GM12878 (cell line): ENCODE measurements at regions not wholly inside any gene's neighbourhood (a gene's known extent, or its start where the extent isn't known, plus 50 kb on each side); places are given as distances from the start of the nearest gene placed in this dataset.

Source experiments
- ATAC-seq: fragments of 200-7000 bp; cut with Tn5 transposase; 3 replicates; pipeline ENCODE4 v1.9.1; 2020; ENCODE audit warnings: mild to moderate bottlenecking, moderate library complexity
- BruUV-seq: library from RNA; stranded (reverse); fragments of 400-500 nt; replicated peaks from 2 replicates; lab custom pipeline; 2021; lab: Mats Ljungman, UMichigan
- CTCF ChIA-PET: fragments of 300-600 bp; sonication (Branson Sonifier 250); formaldehyde crosslinking; extraction: SDS; loops from one replicate; lab custom pipeline; 2021; ENCODE audit warnings: inconsistent platforms; lab: Yijun Ruan, JAX
- POLR2A ChIA-PET: fragments of 350-600 bp; formaldehyde crosslinking; extraction: SDS; loops from one replicate; lab custom pipeline; 2021; ENCODE audit warnings: inconsistent platforms; lab: Charles Lee
- RAD21 ChIA-PET: fragments of 300-600 bp; sonication (Branson Sonifier 250); formaldehyde crosslinking; loops from one replicate; lab custom pipeline; 2023; ENCODE audit warnings: antibody characterized with exemption; ENCODE audit not compliant: unreplicated experiment; lab: Charles Lee
- SMC1A ChIA-PET: fragments of 300-600 bp; sonication (Branson Sonifier 250); formaldehyde crosslinking; loops from one replicate; lab custom pipeline; 2023; ENCODE audit not compliant: unreplicated experiment, uncharacterized antibody; lab: Charles Lee
- DNase-seq: peaks from one replicate; pipeline ENCODE4 v3.0.0-alpha.2; 2011; ENCODE audit warnings: low read depth, low spot score
- FAIRE-seq: peaks from 3 replicates; lab custom pipeline; 2011; peaks lifted over from hg19 to GRCh38; lab: Jason Lieb, UNC
- H2AFZ ChIP-seq: 2 replicates; pipeline ENCODE4 v1.6.0; 2011; ENCODE audit warnings: low read depth, low read length, control low read depth; ENCODE audit not compliant: control insufficient read depth
- H3K27ac ChIP-seq: 2 replicates; pipeline ENCODE4 v1.5.1; 2011; ENCODE audit warnings: control low read depth; ENCODE audit not compliant: control insufficient read depth, insufficient read depth
- H3K27me3 ChIP-seq, 2 experiments: replicated peaks in 1 of 2; 2 replicates each; pipeline versions ENCODE4 v1.6.0 to v1.6.1; 2011; ENCODE audit warnings: low read length in 1 of 2; ENCODE audit not compliant: control insufficient read depth in 2 of 2, insufficient read depth in 2 of 2
- H3K36me3 ChIP-seq, 2 experiments: 2 replicates each; pipeline ENCODE4 v1.5.1; 2011; ENCODE audit warnings: low read length in 1 of 2; ENCODE audit not compliant: control insufficient read depth in 2 of 2, insufficient read depth in 2 of 2
- H3K4me1 ChIP-seq: 2 replicates; pipeline ENCODE4 v1.6.1; 2011; ENCODE audit warnings: mild to moderate bottlenecking, low read length, moderate library complexity, mixed read lengths; ENCODE audit not compliant: control insufficient read depth, insufficient read depth
- H3K4me2 ChIP-seq: 2 replicates; pipeline ENCODE4 v1.6.0; 2011; ENCODE audit warnings: control low read depth; ENCODE audit not compliant: control insufficient read depth, insufficient read depth
- H3K4me3 ChIP-seq: fragments of 200-600 bp; sonication (generic); 2 replicates; pipeline ENCODE4 v1.5.1; 2016
- H3K79me2 ChIP-seq: 2 replicates; pipeline ENCODE4 v1.6.0; 2011; ENCODE audit warnings: low read length; ENCODE audit not compliant: control insufficient read depth, insufficient read depth
- H3K9ac ChIP-seq: 2 replicates; pipeline ENCODE4 v1.8.0; 2011; ENCODE audit warnings: low read length, control low read depth, mixed read lengths; ENCODE audit not compliant: control insufficient read depth, insufficient read depth
- H3K9me3 ChIP-seq: replicated peaks from 3 replicates; pipeline ENCODE4 v1.5.1; 2011; ENCODE audit warnings: mild to moderate bottlenecking, low read length; ENCODE audit not compliant: control insufficient read depth, insufficient read depth
- H4K20me1 ChIP-seq: 2 replicates; pipeline ENCODE4 v1.6.0; 2011; ENCODE audit not compliant: control insufficient read depth, insufficient read depth
- ATF3 ChIP-seq: IDR thresholded peaks from 2 replicates; pipeline ENCODE4 v1.6.1; 2011; ENCODE audit warnings: low read depth, mild to moderate bottlenecking, low read length, moderate library complexity, borderline replicate concordance; ENCODE audit errors: extremely low read depth
- BMI1 ChIP-seq: fragments of 450-650 bp; IDR thresholded peaks from 2 replicates; pipeline ENCODE4 v1.6.1; 2016; ENCODE audit warnings: mild to moderate bottlenecking, moderate library complexity, borderline replicate concordance
- BRCA1 ChIP-seq: IDR thresholded peaks from 2 replicates; pipeline ENCODE4 v1.6.1; 2011; ENCODE audit warnings: low read depth, low read length, improper control_type of control experiment
- CEBPB ChIP-seq, 2 experiments: fragments of 150-350 bp in 1 of 2; IDR thresholded peaks; 2 replicates each; pipeline ENCODE4 v1.6.1; 2012 to 2014; ENCODE audit warnings: low read depth in 2 of 2, low read length in 2 of 2, borderline replicate concordance in 1 of 2, inconsistent platforms in 1 of 2
- CTCF ChIP-seq, 3 experiments: IDR thresholded peaks in 2 of 3; conservative IDR thresholded peaks in 1 of 3; 2 replicates each; pipeline ENCODE4 v1.5.1; 2011; ENCODE audit warnings: low read depth in 3 of 3, low read length in 3 of 3, mild to moderate bottlenecking in 3 of 3, control low read depth in 2 of 3, moderate library complexity in 2 of 3, inconsistent platforms in 1 of 3, mixed read lengths in 1 of 3; ENCODE audit not compliant: control insufficient read depth in 2 of 3, insufficient read depth in 1 of 3; ENCODE audit errors: extremely low read depth in 1 of 3
- E2F8 ChIP-seq: fragments of 450-650 bp; IDR thresholded peaks from 2 replicates; pipeline ENCODE4 v1.6.1; 2018; ENCODE audit warnings: mild to moderate bottlenecking, low read depth, moderate library complexity; ENCODE audit not compliant: partially characterized antibody
- PAX5 ChIP-seq: IDR thresholded peaks from 2 replicates; pipeline ENCODE4 v1.6.1; 2011; ENCODE audit warnings: low read depth, low read length, borderline replicate concordance
- POLR2AphosphoS2 ChIP-seq: IDR thresholded peaks from 2 replicates; pipeline ENCODE4 v1.6.1; 2011; ENCODE audit warnings: low read depth, mild to moderate bottlenecking, low read length, improper control_type of control experiment, moderate library complexity
- RBBP5 ChIP-seq: fragments of 200-600 bp; sonication (generic); conservative IDR thresholded peaks from 2 replicates; pipeline ENCODE4 v1.6.1; 2016
- TBL1XR1 ChIP-seq: IDR thresholded peaks from 2 replicates; pipeline ENCODE4 v1.6.1; 2012; ENCODE audit warnings: low read depth, low read length, improper control_type of control experiment
- ZNF24 ChIP-seq: fragments of 450-650 bp; IDR thresholded peaks from 2 replicates; pipeline ENCODE4 v1.6.1; 2017; ENCODE audit warnings: antibody characterized with exemption, mild to moderate bottlenecking
- WGBS: methylation state at CpG from one replicate; pipeline ENCODE4 v1.1.6; 2016; ENCODE audit warnings: low lambda C conversion rate; ENCODE audit not compliant: insufficient replicate concordance, insufficient coverage; ENCODE audit errors: missing lambda C conversion rate; 5-methylcytosine and 5-hydroxymethylcytosine counted together
- in situ Hi-C: fragments of 300-500 bp; cut with MboI; formaldehyde crosslinking; loops from 9 replicates; pipeline ENCODE4 v1.14.3; 2018; ENCODE audit warnings: mixed read lengths
- intact Hi-C: fragments of 100-400 bp; cut with micrococcal nuclease; formaldehyde crosslinking; loops from one replicate; pipeline ENCODE4 v1.14.2; 2022; ENCODE audit not compliant: unreplicated experiment
- TF ChIP-seq, protein P1 (sequence below): fragments of 450-650 bp; IDR thresholded peaks from 2 replicates; pipeline ENCODE4 v1.6.1; 2016; ENCODE audit warnings: mild to moderate bottlenecking
- TF ChIP-seq, protein P2 (sequence below): IDR thresholded peaks from 2 replicates; pipeline ENCODE4 v1.6.1; 2011; ENCODE audit warnings: low read depth, low read length, improper control_type of control experiment, borderline replicate concordance

DNA sequence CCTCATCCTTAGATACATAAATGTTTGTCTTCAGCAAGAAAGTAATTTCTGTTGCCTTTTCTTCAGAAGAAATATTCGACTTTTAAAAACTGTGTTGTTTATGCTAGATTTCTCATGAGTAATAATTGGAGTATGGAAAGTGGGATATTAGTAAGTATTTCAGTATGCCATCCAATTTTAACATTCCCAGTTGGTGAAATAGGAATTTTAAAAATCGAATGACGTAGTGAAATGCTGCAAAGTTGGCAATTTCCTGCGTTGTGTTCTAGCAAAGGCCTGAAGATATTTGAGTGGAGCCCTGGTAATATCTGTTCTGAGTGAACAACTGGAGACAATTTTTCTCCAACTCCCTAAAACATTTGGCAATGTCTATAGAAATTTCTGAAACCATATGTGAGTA lies 190.1 kb downstream of the ZNF330 start:
- Histone ChIP-seq H3K4me1 (no peaks in the 10 kb centered on the region), H3K9ac (no peak overlapping the region), H3K27ac (no peak overlapping the region), H2AFZ (no peak overlapping the region), H3K27me3 (no peaks in the 10 kb centered on the region), H3K36me3 (no peaks in the 10 kb centered on the region), H3K9me3 (no peaks in the 10 kb centered on the region), H3K4me3 (no peak overlapping the region), H3K4me2 (no peak overlapping the region), H3K79me2 (no peaks in the 10 kb centered on the region), H4K20me1 (no peaks in the 10 kb centered on the region)
- SMC1A ChIA-PET, result no interaction called here
- POLR2A ChIA-PET, result no interaction called here
- DNase-seq (no peak), FAIRE-seq (no peak), ATAC-seq (no peak)
- TF ChIP-seq, protein P1, sequence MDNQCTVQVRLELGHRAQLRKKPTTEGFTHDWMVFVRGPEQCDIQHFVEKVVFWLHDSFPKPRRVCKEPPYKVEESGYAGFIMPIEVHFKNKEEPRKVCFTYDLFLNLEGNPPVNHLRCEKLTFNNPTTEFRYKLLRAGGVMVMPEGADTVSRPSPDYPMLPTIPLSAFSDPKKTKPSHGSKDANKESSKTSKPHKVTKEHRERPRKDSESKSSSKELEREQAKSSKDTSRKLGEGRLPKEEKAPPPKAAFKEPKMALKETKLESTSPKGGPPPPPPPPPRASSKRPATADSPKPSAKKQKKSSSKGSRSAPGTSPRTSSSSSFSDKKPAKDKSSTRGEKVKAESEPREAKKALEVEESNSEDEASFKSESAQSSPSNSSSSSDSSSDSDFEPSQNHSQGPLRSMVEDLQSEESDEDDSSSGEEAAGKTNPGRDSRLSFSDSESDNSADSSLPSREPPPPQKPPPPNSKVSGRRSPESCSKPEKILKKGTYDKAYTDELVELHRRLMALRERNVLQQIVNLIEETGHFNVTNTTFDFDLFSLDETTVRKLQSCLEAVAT, result no peak
- no peak for TF ChIP-seq E2F8
- TF ChIP-seq POLR2AphosphoS2, result no peak
- TF ChIP-seq CTCF (IDR thresholded peaks at IDR 0.05 in 2 of 3, conservative IDR thresholded peaks at IDR 0.05 in 1 of 3; ENCODE audit: control insufficient read depth in 2 of 3, extremely low read depth in 1 of 3, insufficient read depth in 1 of 3, low read depth in 3 of 3, low read length in 3 of 3), result no peak
- no peak for TF ChIP-seq BRCA1
- no peak for TF ChIP-seq ATF3
- no peak for TF ChIP-seq BMI1
- no peak for TF ChIP-seq TBL1XR1
- no peak for TF ChIP-seq ZNF24
- TF ChIP-seq PAX5, result no peak
- TF ChIP-seq RBBP5, result no peak
- TF ChIP-seq, protein P2, sequence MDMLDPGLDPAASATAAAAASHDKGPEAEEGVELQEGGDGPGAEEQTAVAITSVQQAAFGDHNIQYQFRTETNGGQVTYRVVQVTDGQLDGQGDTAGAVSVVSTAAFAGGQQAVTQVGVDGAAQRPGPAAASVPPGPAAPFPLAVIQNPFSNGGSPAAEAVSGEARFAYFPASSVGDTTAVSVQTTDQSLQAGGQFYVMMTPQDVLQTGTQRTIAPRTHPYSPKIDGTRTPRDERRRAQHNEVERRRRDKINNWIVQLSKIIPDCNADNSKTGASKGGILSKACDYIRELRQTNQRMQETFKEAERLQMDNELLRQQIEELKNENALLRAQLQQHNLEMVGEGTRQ, result no peak
- no peak for TF ChIP-seq CEBPB (IDR thresholded peaks at IDR 0.05; ENCODE audit: borderline replicate concordance in 1 of 2, low read depth in 2 of 2, low read length in 2 of 2)
- CTCF ChIA-PET, result no interaction called here
- intact Hi-C loops, result no loop called here
- RAD21 ChIA-PET, result no interaction called here
- WGBS, result 27% methylated on average over 4 of the region's 4 CpGs
- in situ Hi-C loops, result no loop called here
- BruUV-seq, result no TSS peak
